Natural killer cell (primary cell): ENCODE measurements at regions not wholly inside any gene's neighbourhood (a gene's known extent, or its start where the extent isn't known, plus 50 kb on each side); places are given as distances from the start of the nearest gene placed in this dataset.

ENCODE experiments used
- ATAC-seq, 3 donors: fragments of 150-1000 bp in 2 of 3; fragments of 200-7000 bp in 1 of 3; cut with Tn5 transposase; 1 replicate in 1 of 3; 2 replicates in 2 of 3; pipeline ENCODE4 v1.10.0; 2021; ENCODE audit warnings: mild to moderate bottlenecking in 2 of 3, moderate library complexity in 2 of 3
- DNase-seq, 2 donors: peaks; one replicate each; pipeline versions ENCODE4 v3.0.0 to v3.0.0-alpha.2; 2013 to 2021; ENCODE audit warnings: mixed read lengths in 1 of 2
- H3K27ac ChIP-seq: one replicate; pipeline ENCODE4 v1.5.1; 2013; ENCODE audit warnings: mild to moderate bottlenecking, low read length
- H3K27me3 ChIP-seq: one replicate; pipeline ENCODE4 v1.6.1; 2013; ENCODE audit warnings: low read length; ENCODE audit not compliant: control insufficient read depth, insufficient read depth
- H3K36me3 ChIP-seq: one replicate; pipeline ENCODE4 v1.6.1; 2013; ENCODE audit warnings: low read length; ENCODE audit not compliant: control insufficient read depth, insufficient read depth
- H3K4me1 ChIP-seq: one replicate; pipeline ENCODE4 v1.6.1; 2013; ENCODE audit warnings: low read length; ENCODE audit not compliant: control insufficient read depth, insufficient read depth
- H3K4me3 ChIP-seq: one replicate; pipeline ENCODE4 v1.5.1; 2013; ENCODE audit warnings: low read length
- H3K9me3 ChIP-seq: one replicate; pipeline ENCODE4 v1.6.1; 2013; ENCODE audit warnings: low read length; ENCODE audit not compliant: control insufficient read depth, insufficient read depth
- H3K27ac Mint-ChIP-seq, 2 donors: one replicate each; pipeline ENCODE4 v1.8.0; 2022; ENCODE audit warnings: mild to moderate bottlenecking in 2 of 2, mixed read lengths in 2 of 2, moderate library complexity in 1 of 2
- H3K27me3 Mint-ChIP-seq, 2 donors: one replicate each; pipeline ENCODE4 v1.8.0; 2022; ENCODE audit warnings: low read depth in 2 of 2, mixed read lengths in 2 of 2
- H3K36me3 Mint-ChIP-seq: one replicate; pipeline ENCODE4 v1.8.0; 2022; ENCODE audit warnings: mixed read lengths
- H3K4me1 Mint-ChIP-seq, 2 donors: one replicate each; pipeline ENCODE4 v1.8.0; 2022; ENCODE audit warnings: mixed read lengths in 2 of 2
- H3K4me3 Mint-ChIP-seq: one replicate; pipeline ENCODE4 v1.8.0; 2022; ENCODE audit warnings: mild to moderate bottlenecking, moderate library complexity, mixed read lengths
- H3K9me3 Mint-ChIP-seq, 2 donors: one replicate each; pipeline ENCODE4 v1.8.0; 2022; ENCODE audit warnings: mixed read lengths in 2 of 2
- CTCF ChIP-seq: fragments of 200-600 bp; IDR thresholded peaks from one replicate; pipeline ENCODE4 v1.8.0; 2022; ENCODE audit warnings: antibody characterized with exemption
- WGBS: methylation state at CpG from one replicate; pipeline ENCODE4 v1.1.7; 2013; ENCODE audit warnings: missing lambda C conversion rate; ENCODE audit not compliant: insufficient coverage; 5-methylcytosine and 5-hydroxymethylcytosine counted together
- intact Hi-C: fragments of 100-400 bp; cut with micrococcal nuclease; formaldehyde crosslinking; loops from one replicate; pipeline ENCODE4 v1.14.2; 2022

- no peak overlapping the region for H3K4me3 ChIP-seq
- Mint-ChIP-seq H3K36me3 (no peaks in the 10 kb centered on the region), H3K27me3 (peaks cover 5 to 10% of the 10 kb centered on the region in 2 donors)
Measured at GRCh38 chr14:30500222-30500621, 58.7 kb upstream of the G2E3 start.

GRCh38 chr14:30507209-30507608, 51.7 kb upstream of the G2E3 start:
- Histone ChIP-seq H3K4me1 (no peaks in the 10 kb centered on the region), H3K4me3 (no peak overlapping the region), H3K36me3 (no peaks in the 10 kb centered on the region), H3K27me3 (no peaks in the 10 kb centered on the region), H3K9me3 (no peaks in the 10 kb centered on the region), H3K27ac (no peak overlapping the region)
- Mint-ChIP-seq H3K27ac (no peak overlapping the region), H3K9me3 (peaks cover 0 to 3% of the 10 kb centered on the region in 2 donors), H3K4me3 (no peak overlapping the region), H3K27me3 (peaks cover 22 to 31% of the 10 kb centered on the region in 2 donors), H3K36me3 (no peaks in the 10 kb centered on the region), H3K4me1 (no peaks in the 10 kb centered on the region)
- ATAC-seq: no peak
- 89% methylated on average over 3 of the region's 3 CpGs for WGBS
- intact Hi-C loops: no loop called here
- DNase-seq: no peak
- no peak for TF ChIP-seq CTCF

More at GRCh38 chr14:30500222-30500621, 58.7 kb upstream of the G2E3 start:
- intact Hi-C loops: no loop called here
- Mint-ChIP-seq H3K4me1 (no peaks in the 10 kb centered on the region), H3K27ac (no peak overlapping the region), H3K9me3 (peaks cover 0 to 2% of the 10 kb centered on the region in 2 donors), H3K4me3 (no peak overlapping the region)
- DNase-seq (no peak), ATAC-seq (no peak)
- no peaks in the 10 kb centered on the region for H3K4me1 ChIP-seq
- H3K27ac ChIP-seq: no peak overlapping the region
- H3K9me3 ChIP-seq: no peaks in the 10 kb centered on the region
- H3K27me3 ChIP-seq: no peaks in the 10 kb centered on the region
- no peaks in the 10 kb centered on the region for H3K36me3 ChIP-seq
- WGBS: 94% methylated on average over 1 of the region's 2 CpGs
- TF ChIP-seq CTCF: no peak
